K562 (cell line): ENCODE measurements at regions not wholly inside any gene's neighbourhood (a gene's known extent, or its start where the extent isn't known, plus 50 kb on each side); places are given as distances from the start of the nearest gene placed in this dataset.

Experiments used
- ATAC-seq: fragments of 200-7000 bp; cut with Tn5 transposase; 3 replicates; pipeline ENCODE4 v1.9.1; 2020; ENCODE audit warnings: moderate library complexity
- BruUV-seq: library from RNA; stranded (reverse); fragments of 400-500 nt; replicated peaks from 2 replicates; lab custom pipeline; 2021; lab: Mats Ljungman, UMichigan
- CTCF ChIA-PET: fragments of 300-600 bp; formaldehyde crosslinking; extraction: SDS; loops from one replicate; lab custom pipeline; 2021; ENCODE audit warnings: low intra/inter-chr PET ratio; lab: Yijun Ruan, JAX
- POLR2A ChIA-PET: fragments of 300-600, 350-650 bp; sonication (Branson Sonifier 250); formaldehyde crosslinking; extraction: SDS; loops from one replicate; lab custom pipeline; 2021; ENCODE audit warnings: antibody characterized with exemption, inconsistent platforms; lab: Yijun Ruan, JAX
- DNase-seq, 4 experiments: peaks; one replicate each; pipeline versions ENCODE4 v3.0.0 to v3.0.0-alpha.2; 2011 to 2018; ENCODE audit warnings: low spot score in 3 of 4, mixed read lengths in 3 of 4; ENCODE audit errors: extremely low read depth in 1 of 4
- FAIRE-seq: peaks from 2 replicates; lab custom pipeline; 2011; peaks lifted over from hg19 to GRCh38; lab: Jason Lieb, UNC
- H2AFZ ChIP-seq: 2 replicates; pipeline ENCODE4 v1.6.0; 2011; ENCODE audit warnings: low read depth, low read length, control low read depth, inconsistent platforms
- H3K27ac ChIP-seq: fragments of 200-600 bp; 3 replicates; pipeline ENCODE4 v1.8.0; 2011; ENCODE audit warnings: low read depth, mild to moderate bottlenecking, control low read depth, inconsistent platforms, low read length, moderate library complexity, mixed read lengths; ENCODE audit errors: extremely low read depth
- H3K27me3 ChIP-seq, 2 experiments: fragments of 300-600 bp in 1 of 2; 2 replicates in 1 of 2; 3 replicates in 1 of 2; pipeline versions ENCODE4 v1.6.0 to v1.8.0; 2011; ENCODE audit warnings: inconsistent platforms in 2 of 2, low read length in 2 of 2, mild to moderate bottlenecking in 1 of 2, mixed read lengths in 1 of 2, moderate library complexity in 1 of 2; ENCODE audit not compliant: control insufficient read depth in 2 of 2, insufficient read depth in 2 of 2
- H3K36me3 ChIP-seq: fragments of 300-600 bp; 3 replicates; pipeline ENCODE4 v1.8.0; 2011; ENCODE audit warnings: mild to moderate bottlenecking, low read length, inconsistent platforms; ENCODE audit not compliant: control insufficient read depth, insufficient read depth
- H3K4me1 ChIP-seq, 2 experiments: fragments of 200-600 bp in 1 of 2; replicated peaks in 1 of 2; 2 replicates in 1 of 2; 3 replicates in 1 of 2; pipeline versions ENCODE4 v1.5.1 to v1.8.0; 2011; ENCODE audit warnings: inconsistent platforms in 2 of 2, low read length in 2 of 2, mild to moderate bottlenecking in 1 of 2, mixed read lengths in 1 of 2, moderate library complexity in 1 of 2; ENCODE audit not compliant: control insufficient read depth in 2 of 2, insufficient read depth in 2 of 2
- H3K4me2 ChIP-seq: 2 replicates; pipeline ENCODE4 v1.6.1; 2011; ENCODE audit warnings: low read length, control low read depth, inconsistent platforms, mixed read lengths; ENCODE audit not compliant: insufficient read depth
- H3K4me3 ChIP-seq: fragments of 200-600 bp; sonication (generic), shearing (Covaris generic); 2 replicates; pipeline ENCODE4 v1.5.1; 2016; ENCODE audit warnings: control low read depth, inconsistent platforms
- H3K79me2 ChIP-seq: fragments of 200-600 bp; 3 replicates; pipeline ENCODE4 v1.8.0; 2011; ENCODE audit warnings: low read length, inconsistent platforms; ENCODE audit not compliant: control insufficient read depth, insufficient read depth
- H3K9ac ChIP-seq, 2 experiments: 2 replicates each; pipeline versions ENCODE4 v1.6.0 to v1.6.1; 2011; ENCODE audit warnings: low read depth in 2 of 2, low read length in 2 of 2, control low read depth in 1 of 2, inconsistent platforms in 1 of 2, mild to moderate bottlenecking in 1 of 2, mixed read lengths in 1 of 2; ENCODE audit not compliant: insufficient read depth in 1 of 2
- H3K9me1 ChIP-seq: one replicate; pipeline ENCODE4 v1.6.0; 2011; ENCODE audit warnings: inconsistent platforms, mild to moderate bottlenecking, low read length, moderate library complexity; ENCODE audit not compliant: control insufficient read depth, insufficient read depth
- H3K9me3 ChIP-seq: replicated peaks from 2 replicates; pipeline ENCODE4 v1.5.1; 2011; ENCODE audit warnings: low read depth, low read length, inconsistent platforms; ENCODE audit not compliant: control insufficient read depth, insufficient read depth
- H4K20me1 ChIP-seq: replicated peaks from 2 replicates; pipeline ENCODE4 v1.6.1; 2011; ENCODE audit warnings: low read length, inconsistent platforms, mixed read lengths; ENCODE audit not compliant: control insufficient read depth, insufficient read depth
- BRCA1 ChIP-seq, 2 experiments: fragments of 450-650 bp in 1 of 2; sonication (generic) in 1 of 2; formaldehyde crosslinking in 1 of 2; IDR thresholded peaks; 2 replicates each; pipeline versions ENCODE4 v1.5.0 to v1.6.1; 2017 to 2020; ENCODE audit warnings: mild to moderate bottlenecking in 1 of 2, missing genetic modification reagents in 1 of 2
- ETV1 ChIP-seq: fragments of 450-650 bp; conservative IDR thresholded peaks from 2 replicates; pipeline ENCODE4 v1.6.1; 2016; ENCODE audit warnings: missing genetic modification characterization, control low read depth, low read depth, missing compliant biosample characterization
- GATA2 ChIP-seq: sonication (generic); formaldehyde crosslinking; IDR thresholded peaks from 2 replicates; pipeline ENCODE4 v1.4.0; 2020; ENCODE audit warnings: mild to moderate bottlenecking, missing genetic modification reagents
- HLTF ChIP-seq: fragments of 450-650 bp; IDR thresholded peaks from 2 replicates; pipeline ENCODE4 v1.6.1; 2016
- IFI16 ChIP-seq: fragments of 250-450 bp; sonication (Bioruptor Pico); IDR thresholded peaks from 2 replicates; pipeline ENCODE4 v2.1.2; 2022; ENCODE audit warnings: mild to moderate bottlenecking, inconsistent platforms
- L3MBTL2 ChIP-seq: fragments of 450-650 bp; IDR thresholded peaks from 2 replicates; pipeline ENCODE4 v1.6.1; 2016; ENCODE audit warnings: mild to moderate bottlenecking, moderate library complexity
- MBD2 ChIP-seq: sonication (generic); IDR thresholded peaks from 2 replicates; pipeline ENCODE4 v1.6.1; 2016; ENCODE audit warnings: low read depth, borderline replicate concordance
- MCM7 ChIP-seq, 2 experiments: fragments of 450-650 bp; IDR thresholded peaks; 2 replicates each; pipeline ENCODE4 v1.6.1; 2016 to 2018
- POLR2AphosphoS5 ChIP-seq: IDR thresholded peaks from 2 replicates; pipeline ENCODE4 v1.6.1; 2011; ENCODE audit warnings: mild to moderate bottlenecking, low read depth, low read length, moderate library complexity; ENCODE audit not compliant: control insufficient read depth, insufficient read depth
- RBM34 ChIP-seq: fragments of 200-400 bp; formaldehyde crosslinking; IDR thresholded peaks from 2 replicates; pipeline ENCODE4 v1.6.1; 2018; ENCODE audit warnings: low read length, borderline replicate concordance; ENCODE audit not compliant: insufficient read depth
- TCF15 ChIP-seq: fragments of 250-450 bp; sonication (Bioruptor Pico); IDR thresholded peaks from 2 replicates; pipeline ENCODE4 v1.8.0; 2022; ENCODE audit warnings: moderate library complexity, mild to moderate bottlenecking, inconsistent platforms
- TFE3 ChIP-seq: fragments of 450-650 bp; formaldehyde crosslinking; IDR thresholded peaks from 2 replicates; pipeline ENCODE4 v1.4.0; 2020; ENCODE audit warnings: mild to moderate bottlenecking, mixed read lengths
- USF1 ChIP-seq: sonication (generic); formaldehyde crosslinking; IDR thresholded peaks from 2 replicates; pipeline ENCODE4 v1.9.0; 2022; ENCODE audit warnings: mild to moderate bottlenecking, missing genetic modification reagents
- ZNF24 ChIP-seq: fragments of 450-650 bp; IDR thresholded peaks from 2 replicates; pipeline ENCODE4 v1.6.1; 2016
- ZNF639 ChIP-seq, 2 experiments: fragments of 200-800 bp in 1 of 2; sonication (Bioruptor generic) in 1 of 2; sonication (generic) in 1 of 2; formaldehyde crosslinking in 1 of 2; IDR thresholded peaks in 1 of 2; conservative IDR thresholded peaks in 1 of 2; 2 replicates each; pipeline versions ENCODE4 v1.5.0 to v1.6.1; 2016 to 2020; ENCODE audit warnings: missing compliant biosample characterization in 1 of 2, missing genetic modification characterization in 1 of 2, missing genetic modification reagents in 1 of 2
- ZNF766 ChIP-seq: fragments of 200-800 bp; sonication (Bioruptor generic); conservative IDR thresholded peaks from 2 replicates; pipeline ENCODE4 v1.6.1; 2016; ENCODE audit warnings: missing genetic modification characterization, missing compliant biosample characterization
- WGBS: fragments of 100-300 bp; shearing (Covaris generic); methylation state at CpG from one replicate; pipeline ENCODE4 v1.1.6; 2016; ENCODE audit warnings: low coverage, mixed read lengths; ENCODE audit not compliant: insufficient coverage; ENCODE audit errors: missing lambda C conversion rate; 5-methylcytosine and 5-hydroxymethylcytosine counted together
- in situ Hi-C: fragments of 300-500 bp; cut with MboI; formaldehyde crosslinking; loops from 4 replicates; pipeline ENCODE4 v1.15.0; 2018; ENCODE audit warnings: inconsistent platforms, mixed read lengths
- intact Hi-C: fragments of 100-400 bp; cut with micrococcal nuclease; formaldehyde crosslinking; loops from 2 replicates; pipeline ENCODE4 v1.14.2; 2022

- H3K4me3 ChIP-seq = no peak overlapping the region
- POLR2A ChIA-PET = interaction anchor here (0.6 kb wide), 1 partner anchor 223 kb away, joined by 3 read pairs; no protein-coding TSS in a partner anchor
- no TSS peak for BruUV-seq
- H3K4me1 ChIP-seq = no peaks in the 10 kb centered on the region
- no peaks in the 10 kb centered on the region for H4K20me1 ChIP-seq
- H3K4me2 ChIP-seq = no peak overlapping the region
- H3K79me2 ChIP-seq = no peaks in the 10 kb centered on the region
- in situ Hi-C loops = no loop called here
- no peak overlapping the region for H3K9ac ChIP-seq
- intact Hi-C loops = no loop called here
- no peak overlapping the region for H3K27ac ChIP-seq
- ATAC-seq = no peak
- 1% methylated on average over 17 of the region's 17 CpGs for WGBS
- no peaks in the 10 kb centered on the region for H3K36me3 ChIP-seq
- TF ChIP-seq POLR2AphosphoS5 (no peak), MBD2 (no peak), TCF15 (no peak), L3MBTL2 (no peak), ZNF24 (no peak), IFI16 (CRISPR knock-in tag) (no peak), MCM7 (IDR thresholded peaks at IDR 0.05) (no peak), BRCA1 (IDR thresholded peaks at IDR 0.05) (no peak), BRCA1 (CRISPR knock-in tag; IDR thresholded peaks at IDR 0.05) (no peak), ZNF639 (CRISPR knock-in tag; conservative IDR thresholded peaks at IDR 0.05 in 1 of 2, IDR thresholded peaks at IDR 0.05 in 1 of 2) (no peak), GATA2 (CRISPR knock-in tag) (no peak), ETV1 (tag) (no peak), HLTF (no peak), TFE3 (CRISPR knock-in tag) (no peak), RBM34 (no peak), USF1 (CRISPR knock-in tag) (no peak), ZNF766 (CRISPR knock-in tag) (no peak)
- CTCF ChIA-PET = no interaction called here
- no peak for FAIRE-seq
- no peak for DNase-seq
- no peaks in the 10 kb centered on the region for H3K9me1 ChIP-seq
- no peaks in the 10 kb centered on the region for H3K27me3 ChIP-seq
- H3K9me3 ChIP-seq = no peaks in the 10 kb centered on the region
- no peak overlapping the region for H2AFZ ChIP-seq
Observed at GRCh38 chr2:16149349-16150243, 209.2 kb downstream of the MYCN start.
